NT2/D1 (cell line): ENCODE measurements at regions not wholly inside any gene's neighbourhood (a gene's known extent, or its start where the extent isn't known, plus 50 kb on each side); places are given as distances from the start of the nearest gene placed in this dataset.

Experiments used
- SUZ12 ChIP-seq: IDR thresholded peaks from 2 replicates; pipeline ENCODE4 v1.6.1; 2011; ENCODE audit not compliant: insufficient read length, insufficient read depth; ENCODE audit errors: extremely low read depth
- YY1 ChIP-seq: IDR thresholded peaks from 2 replicates; pipeline ENCODE4 v1.6.1; 2011; ENCODE audit not compliant: insufficient read length, insufficient read depth
- ZNF274 ChIP-seq: IDR thresholded peaks from 2 replicates; pipeline ENCODE4 v1.6.1; 2011; ENCODE audit warnings: mild to moderate bottlenecking, low read depth, low read length

GRCh38 chr11:112771851-112772250 lies 189.4 kb upstream of the NCAM1 start:
- TF ChIP-seq SUZ12 (no peak), YY1 (no peak), ZNF274 (no peak)
